ENCODE measurements at regions not wholly inside any gene's neighbourhood (a gene's known extent, or its start where the extent isn't known, plus 50 kb on each side); places are given as distances from the start of the nearest gene placed in this dataset.

DNA sequence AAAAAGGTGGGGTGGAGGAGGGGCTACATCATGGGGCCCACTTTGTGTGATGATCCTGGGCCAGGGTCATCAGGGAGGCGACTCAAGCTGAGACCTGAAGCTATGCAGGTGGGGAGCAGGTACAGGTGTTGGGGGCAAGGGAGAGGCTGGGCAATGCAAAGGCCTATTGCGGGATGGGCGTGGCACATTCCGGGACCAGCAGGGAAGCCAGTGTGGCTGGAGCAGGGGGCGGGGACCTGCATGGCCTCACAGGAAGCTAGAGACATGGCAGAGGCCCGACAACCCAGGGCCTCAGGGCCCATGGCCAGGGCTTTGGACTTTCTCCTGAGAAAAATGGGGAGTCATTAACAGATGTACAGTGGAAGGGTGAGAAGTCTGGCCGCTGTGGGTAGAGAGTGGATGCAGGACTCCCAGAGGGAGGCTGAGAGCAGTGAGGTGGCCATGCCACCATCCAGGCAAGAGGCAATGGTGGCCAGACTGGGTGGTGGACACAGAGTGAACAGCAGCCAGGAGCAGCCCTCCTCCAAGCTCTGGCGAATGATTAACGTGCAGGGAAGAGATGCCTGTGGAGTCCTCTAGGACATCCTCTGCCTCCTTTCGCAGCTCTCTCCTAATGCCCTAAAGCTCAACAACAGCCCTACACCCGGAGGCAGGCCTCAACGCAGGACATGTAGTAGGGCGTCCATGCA lies 122.6 kb upstream of the ATP2B2 start:
- TF ChIP-seq POLR2AphosphoS5 (IDR thresholded peaks at IDR 0.05; ENCODE audit: low read depth, low read length), result no peak
- TF ChIP-seq POLR2A (IDR thresholded peaks at IDR 0.05; ENCODE audit: low read depth, low read length), result no peak

All from GM12892 (cell line).